ENCODE measurements at regions not wholly inside any gene's neighbourhood (a gene's known extent, or its start where the extent isn't known, plus 50 kb on each side); places are given as distances from the start of the nearest gene placed in this dataset.

GRCh38 chr2:215216806-215217205 lies 78.4 kb upstream of the ABCA12 start:
- FAIRE-seq (no peak), DNase-seq (ENCODE audit: low read depth, low spot score) (no peak), ATAC-seq (no peak)
- TF ChIP-seq RUNX3 (IDR thresholded peaks at IDR 0.05; ENCODE audit: low read length) (no peak), LARP7 (IDR thresholded peaks at IDR 0.05) (no peak), ZNF687 (IDR thresholded peaks at IDR 0.05) (no peak), USF2 (IDR thresholded peaks at IDR 0.05; ENCODE audit: borderline replicate concordance, low read depth, low read length) (no peak), ZNF274 (IDR thresholded peaks at IDR 0.05; ENCODE audit: insufficient read depth, insufficient read length) (no peak), BCL3 (IDR thresholded peaks at IDR 0.05; ENCODE audit: borderline replicate concordance, insufficient read depth, low read depth, low read length, poor library complexity, severe bottlenecking) (no peak), MYB (IDR thresholded peaks at IDR 0.05; ENCODE audit: borderline replicate concordance, low read depth, low read length) (no peak), ZNF384 (IDR thresholded peaks at IDR 0.05; ENCODE audit: borderline replicate concordance, low read depth, low read length) (no peak), SMAD5 (IDR thresholded peaks at IDR 0.05; ENCODE audit: low read depth) (no peak), CTCF (IDR thresholded peaks at IDR 0.05 in 2 of 3, conservative IDR thresholded peaks at IDR 0.05 in 1 of 3; ENCODE audit: control insufficient read depth in 2 of 3, extremely low read depth in 1 of 3, insufficient read depth in 1 of 3, low read depth in 3 of 3, low read length in 3 of 3) (no peak), SIX5 (IDR thresholded peaks at IDR 0.05; ENCODE audit: low read depth, low read length, severe bottlenecking) (no peak), CREB1 (IDR thresholded peaks at IDR 0.05; ENCODE audit: low read depth) (no peak), RAD51 (IDR thresholded peaks at IDR 0.05) (no peak), CBFB (IDR thresholded peaks at IDR 0.05; ENCODE audit: low read depth) (no peak), GABPA (IDR thresholded peaks at IDR 0.05; ENCODE audit: low read depth) (no peak), ETV6 (conservative IDR thresholded peaks at IDR 0.05 in 1 of 2, IDR thresholded peaks at IDR 0.05 in 1 of 2; ENCODE audit: borderline replicate concordance in 1 of 2, low read depth in 1 of 2) (no peak)
- intact Hi-C loops (cut with micrococcal nuclease; ENCODE audit: unreplicated experiment): no loop called here
- H4K20me1 ChIP-seq (ENCODE audit: control insufficient read depth, insufficient read depth): no peaks in the 10 kb centered on the region
- no peak overlapping the region for H3K4me3 ChIP-seq
- ChIA-PET RAD21 (ENCODE audit: unreplicated experiment) (no interaction called here), CTCF (no interaction called here), SMC1A (ENCODE audit: uncharacterized antibody, unreplicated experiment) (no interaction called here), POLR2A (interaction anchor here (0.5 kb wide), 1 partner anchor 91 kb away, joined by 3 read pairs; no protein-coding TSS in a partner anchor)
- no peaks in the 10 kb centered on the region for H3K79me2 ChIP-seq (ENCODE audit: control insufficient read depth, insufficient read depth, low read length)
- WGBS (ENCODE audit: insufficient coverage, insufficient replicate concordance, low lambda C conversion rate, missing lambda C conversion rate): 0% methylated on average over 2 of the region's 2 CpGs
- H3K9me3 ChIP-seq (replicated peaks; ENCODE audit: control insufficient read depth, insufficient read depth, low read length): no peaks in the 10 kb centered on the region; the same call in 2 of the 3 replicates
- BruUV-seq (replicated peaks): no TSS peak
- H3K4me2 ChIP-seq (ENCODE audit: control insufficient read depth, insufficient read depth): no peak overlapping the region
- no peaks in the 10 kb centered on the region for H3K27me3 ChIP-seq (replicated peaks in 1 of 2; ENCODE audit: control insufficient read depth in 2 of 2, insufficient read depth in 2 of 2, low read length in 1 of 2)
- no peaks in the 10 kb centered on the region for H3K4me1 ChIP-seq (ENCODE audit: control insufficient read depth, insufficient read depth, low read length)
- H3K9ac ChIP-seq (ENCODE audit: control insufficient read depth, insufficient read depth, low read length): no peak overlapping the region
- no peak overlapping the region for H2AFZ ChIP-seq (ENCODE audit: control insufficient read depth, low read depth, low read length)
- in situ Hi-C loops (cut with MboI): no loop called here
- H3K27ac ChIP-seq (ENCODE audit: control insufficient read depth, insufficient read depth): no peak overlapping the region
- no peaks in the 10 kb centered on the region for H3K36me3 ChIP-seq (ENCODE audit: control insufficient read depth in 2 of 2, insufficient read depth in 2 of 2, low read length in 1 of 2)
